Left ventricle myocardium inferior (tissue), 1 donor: ENCODE measurements at regions not wholly inside any gene's neighbourhood (a gene's known extent, or its start where the extent isn't known, plus 50 kb on each side); places are given as distances from the start of the nearest gene placed in this dataset.

Source experiments
- DNase-seq: peaks from one replicate; pipeline ENCODE4 v3.0.0-alpha.2; 2020
- H3K27ac ChIP-seq: fragments of 200-600 bp; replicated peaks from 2 replicates; pipeline ENCODE4 v1.8.0; 2021
- H3K27me3 ChIP-seq: fragments of 200-600 bp; 2 replicates; pipeline ENCODE4 v1.8.0; 2021; ENCODE audit warnings: low read depth
- H3K36me3 ChIP-seq: fragments of 200-600 bp; 2 replicates; pipeline ENCODE4 v1.8.0; 2021
- H3K4me1 ChIP-seq: fragments of 200-600 bp; 2 replicates; pipeline ENCODE4 v1.8.0; 2021
- H3K4me3 ChIP-seq: fragments of 200-600 bp; 2 replicates; pipeline ENCODE4 v1.8.0; 2021; ENCODE audit warnings: mild to moderate bottlenecking, moderate library complexity
- H3K9me3 ChIP-seq: fragments of 200-600 bp; replicated peaks from 2 replicates; pipeline ENCODE4 v1.8.0; 2021
- CTCF ChIP-seq: fragments of 200-600 bp; IDR thresholded peaks from 2 replicates; pipeline ENCODE4 v1.8.0; 2021; ENCODE audit warnings: antibody characterized with exemption, mild to moderate bottlenecking, borderline replicate concordance
- intact Hi-C: fragments of 100-400 bp; cut with micrococcal nuclease; formaldehyde crosslinking; loops from one replicate; pipeline ENCODE4 v1.11.0; 2022
- donor health status: DM: no; HTN: yes; CAD: no; lungs with severe emphysema.

- Histone ChIP-seq H3K4me1 (peaks cover 19% of the 10 kb centered on the region), H3K4me3 (no peak overlapping the region), H3K27me3 (peaks cover 13% of the 10 kb centered on the region), H3K36me3 (no peaks in the 10 kb centered on the region), H3K27ac (peak overlapping the region; percentile 80), H3K9me3 (peaks cover 7% of the 10 kb centered on the region)
- DNase-seq = no peak
- intact Hi-C loops = no loop called here
- TF ChIP-seq CTCF = no peak
Observed at GRCh38 chr13:26456650-26457049, 100.8 kb upstream of the WASF3 start.

DNA sequence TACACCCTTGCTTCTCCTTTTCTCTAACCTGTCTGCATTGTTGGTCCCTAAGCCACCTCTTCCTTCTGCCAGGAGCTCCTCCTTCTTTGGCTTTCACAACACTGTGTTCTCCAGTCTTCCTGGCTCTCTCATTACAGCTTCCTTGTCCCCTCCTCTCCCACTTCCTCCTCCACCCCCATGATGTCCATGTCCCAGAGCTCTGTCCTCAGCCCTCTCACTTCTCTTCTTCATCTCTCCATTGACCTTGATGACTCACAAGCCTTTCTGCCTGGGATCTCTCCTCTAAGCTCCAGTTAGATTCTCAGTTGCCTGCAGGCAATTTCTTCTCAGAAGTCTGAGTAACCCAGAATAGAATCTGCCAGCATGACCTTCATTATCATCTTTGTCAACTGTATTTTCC is 100.3 kb upstream of the WASF3 start:
- H3K27ac ChIP-seq = peak overlapping the region; percentile 80
- H3K4me3 ChIP-seq = no peak overlapping the region
- H3K36me3 ChIP-seq = no peaks in the 10 kb centered on the region
- peaks cover 1% of the 10 kb centered on the region for H3K9me3 ChIP-seq
- H3K27me3 ChIP-seq = peaks cover 13% of the 10 kb centered on the region
- peaks cover 25% of the 10 kb centered on the region for H3K4me1 ChIP-seq
- DNase-seq = no peak
- no peak for TF ChIP-seq CTCF
- intact Hi-C loops = no loop called here

- Histone ChIP-seq H3K36me3 (no peaks in the 10 kb centered on the region), H3K27ac (peak overlapping the region; percentile 80), H3K9me3 (no peaks in the 10 kb centered on the region), H3K4me3 (no peak overlapping the region), H3K4me1 (peaks cover 26% of the 10 kb centered on the region), H3K27me3 (peaks cover 21% of the 10 kb centered on the region)
- DNase-seq = no peak
- intact Hi-C loops = no loop called here
- no peak for TF ChIP-seq CTCF
Observed at GRCh38 chr13:26458196-26458749, 99.2 kb upstream of the WASF3 start.

DNA sequence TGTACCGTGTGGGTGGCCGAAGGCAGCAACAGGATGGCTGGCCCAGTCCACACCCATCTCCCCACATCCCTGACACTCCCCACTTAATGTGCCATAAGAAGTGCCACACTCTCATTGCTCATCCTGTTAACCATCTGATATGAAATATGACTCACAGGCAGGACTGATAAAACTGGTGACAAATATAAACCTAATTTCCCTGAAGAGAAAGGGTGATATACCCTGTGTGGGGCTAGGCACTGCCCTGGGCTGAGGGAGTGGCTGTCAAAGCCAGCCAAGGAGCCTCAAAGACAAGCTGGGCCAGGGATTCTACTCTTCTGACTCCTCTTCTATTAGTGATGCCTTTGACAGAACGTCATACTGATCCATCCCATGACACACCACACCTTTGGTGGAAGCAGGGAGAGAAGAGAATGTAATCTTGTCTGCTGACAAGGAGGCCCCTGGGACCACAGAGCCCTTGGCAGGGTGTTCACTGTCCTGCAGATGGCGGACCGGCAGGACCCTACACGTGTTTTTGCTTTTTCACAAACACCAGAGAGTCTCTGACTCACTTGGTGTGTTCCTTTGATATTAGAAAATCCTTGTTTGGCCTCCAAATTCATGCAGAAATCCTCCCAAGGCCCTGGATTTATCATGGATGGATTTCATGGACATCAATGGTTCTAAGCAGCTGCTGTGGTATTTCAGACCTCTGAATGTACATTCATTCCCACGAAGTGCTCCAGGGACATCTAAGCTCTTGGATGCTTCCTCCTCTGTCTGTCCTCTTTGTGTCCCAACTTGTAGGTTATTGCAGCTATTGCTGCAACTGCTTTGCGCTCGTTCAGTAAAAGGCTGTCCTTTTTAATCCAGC is 98.0 kb upstream of the WASF3 start:
- peaks cover 26% of the 10 kb centered on the region for H3K4me1 ChIP-seq
- no peak overlapping the region for H3K4me3 ChIP-seq
- peak overlapping the region; percentile 80 for H3K27ac ChIP-seq
- intact Hi-C loops = no loop called here
- H3K36me3 ChIP-seq = no peaks in the 10 kb centered on the region
- DNase-seq = peak; percentile 79
- no peaks in the 10 kb centered on the region for H3K9me3 ChIP-seq
- peaks cover 31% of the 10 kb centered on the region for H3K27me3 ChIP-seq
- no peak for TF ChIP-seq CTCF

DNA sequence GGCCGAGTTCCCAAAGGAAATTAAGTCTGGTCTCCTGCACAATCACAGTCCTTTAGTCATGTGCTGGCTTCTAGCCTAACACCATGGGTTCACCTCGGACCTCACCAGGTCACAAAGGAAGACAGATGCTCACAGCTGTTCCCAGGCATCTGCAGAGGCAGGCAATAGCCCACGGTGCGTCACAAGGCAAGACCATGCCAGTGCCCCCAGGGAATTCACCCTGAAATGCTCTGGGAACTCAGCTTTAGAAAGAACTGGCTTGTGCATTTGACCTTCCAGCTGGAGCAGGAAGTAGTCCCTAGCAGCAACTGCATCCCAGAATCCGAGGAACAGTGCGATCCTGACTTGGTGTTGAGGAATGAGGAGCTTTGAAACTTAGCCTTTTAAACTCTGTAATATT is 96.8 kb upstream of the WASF3 start:
- Histone ChIP-seq H3K4me3 (no peak overlapping the region), H3K36me3 (no peaks in the 10 kb centered on the region), H3K4me1 (peaks cover 26% of the 10 kb centered on the region), H3K9me3 (no peaks in the 10 kb centered on the region), H3K27ac (peak overlapping the region; percentile 89), H3K27me3 (peaks cover 34% of the 10 kb centered on the region)
- peak; percentile 87 for DNase-seq
- intact Hi-C loops = no loop called here
- no peak for TF ChIP-seq CTCF
